Osteoblast (primary cell): ENCODE measurements at regions not wholly inside any gene's neighbourhood (a gene's known extent, or its start where the extent isn't known, plus 50 kb on each side); places are given as distances from the start of the nearest gene placed in this dataset.

ENCODE experiments used
- DNase-seq: peaks from one replicate; pipeline ENCODE4 v3.0.0; 2011; ENCODE audit warnings: low spot score, mixed read lengths; ENCODE audit not compliant: insufficient read length; ENCODE audit errors: missing footprints
- H2AFZ ChIP-seq: 2 replicates; pipeline ENCODE4 v1.6.0; 2011; ENCODE audit warnings: mild to moderate bottlenecking, low read length
- H3K27ac ChIP-seq: 2 replicates; pipeline ENCODE4 v1.5.1; 2011; ENCODE audit warnings: mild to moderate bottlenecking, low read depth, low read length, moderate library complexity
- H3K27me3 ChIP-seq: 2 replicates; pipeline ENCODE4 v1.6.0; 2012; ENCODE audit warnings: mild to moderate bottlenecking, control low read depth, inconsistent platforms, low read length, moderate library complexity; ENCODE audit not compliant: insufficient read depth
- H3K36me3 ChIP-seq: 2 replicates; pipeline ENCODE4 v1.5.1; 2011; ENCODE audit warnings: mild to moderate bottlenecking, low read length, control low read depth, moderate library complexity; ENCODE audit not compliant: insufficient read depth
- H3K4me1 ChIP-seq: 2 replicates; pipeline ENCODE4 v1.5.1; 2011; ENCODE audit warnings: mild to moderate bottlenecking, low read length, control low read depth, moderate library complexity; ENCODE audit not compliant: insufficient read depth
- H3K4me2 ChIP-seq: 2 replicates; pipeline ENCODE4 v1.6.0; 2011; ENCODE audit warnings: mild to moderate bottlenecking, low read length; ENCODE audit not compliant: insufficient read depth
- H3K4me3 ChIP-seq: fragments of 200-600 bp; sonication (generic); 3 replicates; pipeline ENCODE4 v1.5.1; 2012; ENCODE audit warnings: mild to moderate bottlenecking, low read length, inconsistent platforms; ENCODE audit not compliant: insufficient read depth
- H3K79me2 ChIP-seq: 2 replicates; pipeline ENCODE4 v1.6.0; 2012; ENCODE audit warnings: mild to moderate bottlenecking, low read length, control low read depth, inconsistent platforms; ENCODE audit not compliant: insufficient read depth
- H3K9me3 ChIP-seq: 2 replicates; pipeline ENCODE4 v1.5.1; 2011; ENCODE audit warnings: low read depth, low read length, control low read depth
- H4K20me1 ChIP-seq: 2 replicates; pipeline ENCODE4 v1.6.0; 2012; ENCODE audit warnings: mild to moderate bottlenecking, low read length, control low read depth; ENCODE audit not compliant: insufficient read depth
- CTCF ChIP-seq: IDR thresholded peaks from 2 replicates; pipeline ENCODE4 v1.5.1; 2011; ENCODE audit warnings: mild to moderate bottlenecking, low read depth, low read length, moderate library complexity; ENCODE audit errors: extremely low read depth

GRCh38 chr18:4510711-4511110 lies 55.6 kb upstream of the DLGAP1 start:
- TF ChIP-seq CTCF, result no peak
- no peak for DNase-seq
- H3K4me1 ChIP-seq, result no peaks in the 10 kb centered on the region
- H3K4me3 ChIP-seq, result no peak overlapping the region
- H3K27me3 ChIP-seq, result no peaks in the 10 kb centered on the region
- no peak overlapping the region for H3K4me2 ChIP-seq
- no peaks in the 10 kb centered on the region for H3K36me3 ChIP-seq
- H3K9me3 ChIP-seq, result no peaks in the 10 kb centered on the region
- no peak overlapping the region for H2AFZ ChIP-seq
- no peaks in the 10 kb centered on the region for H3K79me2 ChIP-seq
- H3K27ac ChIP-seq, result no peak overlapping the region
- no peaks in the 10 kb centered on the region for H4K20me1 ChIP-seq

- Histone ChIP-seq H3K4me2 (no peak overlapping the region), H3K4me1 (no peaks in the 10 kb centered on the region), H3K36me3 (no peaks in the 10 kb centered on the region), H3K79me2 (no peaks in the 10 kb centered on the region), H3K27me3 (no peaks in the 10 kb centered on the region), H3K27ac (no peak overlapping the region), H3K9me3 (no peaks in the 10 kb centered on the region), H2AFZ (no peak overlapping the region), H3K4me3 (no peak overlapping the region), H4K20me1 (no peaks in the 10 kb centered on the region)
- no peak for DNase-seq
- no peak for TF ChIP-seq CTCF
These were observed 55.1 kb upstream of the DLGAP1 start for GRCh38 chr18:4510160-4510559.
